H9 (cell line): ENCODE measurements at regions not wholly inside any gene's neighbourhood (a gene's known extent, or its start where the extent isn't known, plus 50 kb on each side); places are given as distances from the start of the nearest gene placed in this dataset.

Source experiments
- DNase-seq: peaks from one replicate; pipeline ENCODE4 v3.0.0-alpha.2; 2017
- H2AFZ ChIP-seq: one replicate; pipeline ENCODE4 v1.6.1; 2013; ENCODE audit warnings: mild to moderate bottlenecking, low read length, control low read depth, moderate library complexity
- H2AK5ac ChIP-seq: 2 replicates; pipeline ENCODE4 v1.6.1; 2013; ENCODE audit warnings: low read length, control low read depth, mixed read lengths; ENCODE audit not compliant: insufficient read length
- H2BK120ac ChIP-seq: one replicate; pipeline ENCODE4 v1.6.1; 2013; ENCODE audit warnings: low read depth, mild to moderate bottlenecking, low read length, control low read depth, inconsistent platforms; ENCODE audit not compliant: poor library complexity, severe bottlenecking
- H2BK12ac ChIP-seq: 2 replicates; pipeline ENCODE4 v1.6.1; 2013; ENCODE audit warnings: low read length, control low read depth, mixed read lengths, low read depth; ENCODE audit not compliant: insufficient read length
- H2BK15ac ChIP-seq: 2 replicates; pipeline ENCODE4 v1.6.1; 2013; ENCODE audit warnings: low read depth, low read length, control low read depth
- H2BK20ac ChIP-seq: one replicate; pipeline ENCODE4 v1.6.1; 2013; ENCODE audit warnings: low read depth, mild to moderate bottlenecking, low read length, control low read depth, inconsistent platforms; ENCODE audit not compliant: poor library complexity, severe bottlenecking
- H2BK5ac ChIP-seq: 2 replicates; pipeline ENCODE4 v1.6.1; 2013; ENCODE audit warnings: low read length, control low read depth, mixed read lengths; ENCODE audit not compliant: insufficient read length
- H3K14ac ChIP-seq: 2 replicates; pipeline ENCODE4 v1.6.1; 2013; ENCODE audit warnings: low read length, control low read depth; ENCODE audit not compliant: insufficient read depth
- H3K18ac ChIP-seq: 2 replicates; pipeline ENCODE4 v1.6.1; 2013; ENCODE audit warnings: low read depth, mild to moderate bottlenecking, mixed read lengths, low read length, control low read depth; ENCODE audit not compliant: insufficient read length
- H3K23ac ChIP-seq: 2 replicates; pipeline ENCODE4 v1.6.1; 2013; ENCODE audit warnings: low read length, control low read depth, mixed read lengths, low read depth; ENCODE audit not compliant: insufficient read length
- H3K23me2 ChIP-seq: 2 replicates; pipeline ENCODE4 v1.6.1; 2013; ENCODE audit warnings: low read depth, mild to moderate bottlenecking, mixed read lengths, low read length, control low read depth; ENCODE audit not compliant: insufficient read length, poor library complexity, severe bottlenecking
- H3K27ac ChIP-seq: 2 replicates; pipeline ENCODE4 v1.5.1; 2013; ENCODE audit warnings: low read length, control low read depth, mixed read lengths, low read depth; ENCODE audit not compliant: insufficient read length
- H3K27me3 ChIP-seq: 2 replicates; pipeline ENCODE4 v1.6.1; 2013; ENCODE audit warnings: low read length, control low read depth, inconsistent platforms; ENCODE audit not compliant: insufficient read depth
- H3K4ac ChIP-seq: 2 replicates; pipeline ENCODE4 v1.6.1; 2013; ENCODE audit warnings: low read depth, mild to moderate bottlenecking, control low read depth, inconsistent platforms, low read length, moderate library complexity
- H3K4me1 ChIP-seq: 2 replicates; pipeline ENCODE4 v1.6.1; 2013; ENCODE audit warnings: low read length, control low read depth, inconsistent platforms; ENCODE audit not compliant: insufficient read depth
- H3K4me2 ChIP-seq: 2 replicates; pipeline ENCODE4 v1.6.1; 2013; ENCODE audit warnings: low read length, control low read depth, mixed read lengths; ENCODE audit not compliant: insufficient read length, insufficient read depth
- H3K56ac ChIP-seq: 2 replicates; pipeline ENCODE4 v1.6.1; 2013; ENCODE audit warnings: low read depth, mild to moderate bottlenecking, mixed read lengths, low read length, control low read depth; ENCODE audit not compliant: insufficient read length
- H3K79me1 ChIP-seq: 2 replicates; pipeline ENCODE4 v1.6.1; 2013; ENCODE audit warnings: low read depth, mild to moderate bottlenecking, moderate library complexity, low read length, control low read depth, inconsistent platforms; ENCODE audit not compliant: insufficient read depth, poor library complexity, severe bottlenecking
- H3K79me2 ChIP-seq: 2 replicates; pipeline ENCODE4 v1.6.1; 2013; ENCODE audit warnings: low read length, control low read depth, inconsistent platforms; ENCODE audit not compliant: insufficient read depth
- H3K9ac ChIP-seq: 2 replicates; pipeline ENCODE4 v1.6.1; 2013; ENCODE audit warnings: low read length, control low read depth, mixed read lengths; ENCODE audit not compliant: insufficient read length; ENCODE audit errors: extremely low read depth
- H3K9me3 ChIP-seq: one replicate; pipeline ENCODE4 v1.6.1; 2013; ENCODE audit warnings: low read depth, low read length, inconsistent platforms; ENCODE audit not compliant: control insufficient read depth
- H3T11ph ChIP-seq: one replicate; pipeline ENCODE4 v1.6.1; 2013; ENCODE audit warnings: mild to moderate bottlenecking, low read length, control low read depth, inconsistent platforms
- H4K20me1 ChIP-seq: one replicate; pipeline ENCODE4 v1.6.1; 2013; ENCODE audit not compliant: control insufficient read depth, insufficient read length, insufficient read depth
- H4K5ac ChIP-seq: 2 replicates; pipeline ENCODE4 v1.6.1; 2013; ENCODE audit warnings: low read depth, mild to moderate bottlenecking, mixed read lengths, low read length, control low read depth; ENCODE audit not compliant: insufficient read length
- H4K8ac ChIP-seq: replicated peaks from 2 replicates; pipeline ENCODE4 v1.6.1; 2013; ENCODE audit warnings: low read length, control low read depth, mixed read lengths, low read depth; ENCODE audit not compliant: insufficient read length
- H4K91ac ChIP-seq: 2 replicates; pipeline ENCODE4 v1.6.1; 2013; ENCODE audit warnings: low read depth, mild to moderate bottlenecking, moderate library complexity, mixed read lengths, low read length, control low read depth; ENCODE audit not compliant: insufficient read length
- H3K27ac Mint-ChIP-seq, 3 experiments: 2 replicates in 2 of 3; 3 replicates in 1 of 3; pipeline ENCODE4 v1.8.0; 2020 to 2021; ENCODE audit warnings: mixed read lengths in 3 of 3, mild to moderate bottlenecking in 1 of 3, moderate library complexity in 1 of 3
- H3K27me3 Mint-ChIP-seq: 2 replicates; pipeline ENCODE4 v1.8.0; 2021; ENCODE audit warnings: low read depth, mild to moderate bottlenecking, moderate library complexity, mixed read lengths
- H3K36me3 Mint-ChIP-seq, 3 experiments: 2 replicates in 2 of 3; 3 replicates in 1 of 3; pipeline ENCODE4 v1.8.0; 2020 to 2021; ENCODE audit warnings: low read depth in 3 of 3, mixed read lengths in 3 of 3; ENCODE audit not compliant: insufficient read depth in 1 of 3
- H3K4me1 Mint-ChIP-seq, 2 experiments: 2 replicates each; pipeline ENCODE4 v1.8.0; 2020; ENCODE audit warnings: mixed read lengths in 2 of 2
- H3K4me3 Mint-ChIP-seq, 2 experiments: 2 replicates in 1 of 2; 3 replicates in 1 of 2; pipeline ENCODE4 v1.8.0; 2020 to 2021; ENCODE audit warnings: mild to moderate bottlenecking in 2 of 2, mixed read lengths in 2 of 2, moderate library complexity in 1 of 2
- H3K9me3 Mint-ChIP-seq, 2 experiments: 2 replicates in 1 of 2; 3 replicates in 1 of 2; pipeline ENCODE4 v1.8.0; 2020; ENCODE audit warnings: mild to moderate bottlenecking in 2 of 2, mixed read lengths in 2 of 2, moderate library complexity in 1 of 2
- CTCF ChIP-seq: fragments of 200-600 bp; sonication (generic); conservative IDR thresholded peaks from 3 replicates; pipeline ENCODE4 v1.8.0; 2021; ENCODE audit warnings: antibody characterized with exemption, mild to moderate bottlenecking

GRCh38 chr16:56067406-56067805 lies 123.9 kb upstream of the GNAO1 start:
- H3K23ac ChIP-seq: no peak overlapping the region
- H3K27me3 ChIP-seq: no peaks in the 10 kb centered on the region
- no peaks in the 10 kb centered on the region for H3K79me1 ChIP-seq
- H3K23me2 ChIP-seq: no peaks in the 10 kb centered on the region
- no peak overlapping the region for H4K91ac ChIP-seq
- Mint-ChIP-seq H3K36me3 (no peaks in the 10 kb centered on the region), H3K27ac (no peak overlapping the region), H3K4me1 (peaks cover 2 to 4% of the 10 kb centered on the region in 2 experiments; a peak in 3 of 4 replicates), H3K4me3 (no peak overlapping the region), H3K9me3 (no peaks in the 10 kb centered on the region), H3K27me3 (peaks cover 1% of the 10 kb centered on the region; the same call in 1 of the 2 replicates)
- H2AK5ac ChIP-seq: no peak overlapping the region
- H3K14ac ChIP-seq: no peak overlapping the region
- no peak overlapping the region for H3T11ph ChIP-seq
- H2BK15ac ChIP-seq: no peak overlapping the region
- H2BK5ac ChIP-seq: no peak overlapping the region
- H3K4ac ChIP-seq: no peak overlapping the region
- no peak overlapping the region for H3K56ac ChIP-seq
- no peak overlapping the region for H3K9ac ChIP-seq
- no peak for DNase-seq
- no peak overlapping the region for H4K8ac ChIP-seq
- H2BK12ac ChIP-seq: no peak overlapping the region
- no peaks in the 10 kb centered on the region for H3K4me1 ChIP-seq
- H3K27ac ChIP-seq: no peak overlapping the region
- H4K20me1 ChIP-seq: no peaks in the 10 kb centered on the region
- no peak overlapping the region for H2BK20ac ChIP-seq
- no peaks in the 10 kb centered on the region for H3K9me3 ChIP-seq
- no peak overlapping the region for H3K4me2 ChIP-seq
- H2BK120ac ChIP-seq: no peak overlapping the region
- H3K18ac ChIP-seq: no peak overlapping the region
- H4K5ac ChIP-seq: no peak overlapping the region
- H2AFZ ChIP-seq: no peak overlapping the region
- H3K79me2 ChIP-seq: no peaks in the 10 kb centered on the region
- no peak for TF ChIP-seq CTCF
